GM06990 (cell line): ENCODE measurements at regions not wholly inside any gene's neighbourhood (a gene's known extent, or its start where the extent isn't known, plus 50 kb on each side); places are given as distances from the start of the nearest gene placed in this dataset.

Experiments used
- DNase-seq: peaks from one replicate; pipeline ENCODE4 v3.0.0-alpha.2; 2011; ENCODE audit not compliant: insufficient read length; ENCODE audit errors: extremely low read depth
- H3K27me3 ChIP-seq: replicated peaks from 2 replicates; pipeline ENCODE4 v1.6.0; 2011; ENCODE audit warnings: low read length; ENCODE audit not compliant: control insufficient read depth, insufficient read depth
- H3K36me3 ChIP-seq: 2 replicates; pipeline ENCODE4 v1.5.1; 2011; ENCODE audit warnings: low read length; ENCODE audit not compliant: control insufficient read depth, insufficient read depth
- H3K4me3 ChIP-seq: replicated peaks from 2 replicates; pipeline ENCODE4 v1.5.1; 2011; ENCODE audit warnings: low read depth, mild to moderate bottlenecking, control low read depth, low read length
- TF ChIP-seq, protein P1 (sequence below): IDR thresholded peaks from 2 replicates; pipeline ENCODE4 v1.5.1; 2011; ENCODE audit warnings: low read length, control low read depth, mild to moderate bottlenecking, inconsistent platforms; ENCODE audit not compliant: insufficient read depth, poor library complexity, severe bottlenecking

GRCh38 chr4:124426279-124426678 lies 286.3 kb downstream of the ANKRD50 start:
- TF ChIP-seq, protein P1, sequence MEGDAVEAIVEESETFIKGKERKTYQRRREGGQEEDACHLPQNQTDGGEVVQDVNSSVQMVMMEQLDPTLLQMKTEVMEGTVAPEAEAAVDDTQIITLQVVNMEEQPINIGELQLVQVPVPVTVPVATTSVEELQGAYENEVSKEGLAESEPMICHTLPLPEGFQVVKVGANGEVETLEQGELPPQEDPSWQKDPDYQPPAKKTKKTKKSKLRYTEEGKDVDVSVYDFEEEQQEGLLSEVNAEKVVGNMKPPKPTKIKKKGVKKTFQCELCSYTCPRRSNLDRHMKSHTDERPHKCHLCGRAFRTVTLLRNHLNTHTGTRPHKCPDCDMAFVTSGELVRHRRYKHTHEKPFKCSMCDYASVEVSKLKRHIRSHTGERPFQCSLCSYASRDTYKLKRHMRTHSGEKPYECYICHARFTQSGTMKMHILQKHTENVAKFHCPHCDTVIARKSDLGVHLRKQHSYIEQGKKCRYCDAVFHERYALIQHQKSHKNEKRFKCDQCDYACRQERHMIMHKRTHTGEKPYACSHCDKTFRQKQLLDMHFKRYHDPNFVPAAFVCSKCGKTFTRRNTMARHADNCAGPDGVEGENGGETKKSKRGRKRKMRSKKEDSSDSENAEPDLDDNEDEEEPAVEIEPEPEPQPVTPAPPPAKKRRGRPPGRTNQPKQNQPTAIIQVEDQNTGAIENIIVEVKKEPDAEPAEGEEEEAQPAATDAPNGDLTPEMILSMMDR, result no peak
- H3K27me3 ChIP-seq, result no peaks in the 10 kb centered on the region
- no peak overlapping the region for H3K4me3 ChIP-seq
- no peaks in the 10 kb centered on the region for H3K36me3 ChIP-seq
- DNase-seq, result no peak

DNA sequence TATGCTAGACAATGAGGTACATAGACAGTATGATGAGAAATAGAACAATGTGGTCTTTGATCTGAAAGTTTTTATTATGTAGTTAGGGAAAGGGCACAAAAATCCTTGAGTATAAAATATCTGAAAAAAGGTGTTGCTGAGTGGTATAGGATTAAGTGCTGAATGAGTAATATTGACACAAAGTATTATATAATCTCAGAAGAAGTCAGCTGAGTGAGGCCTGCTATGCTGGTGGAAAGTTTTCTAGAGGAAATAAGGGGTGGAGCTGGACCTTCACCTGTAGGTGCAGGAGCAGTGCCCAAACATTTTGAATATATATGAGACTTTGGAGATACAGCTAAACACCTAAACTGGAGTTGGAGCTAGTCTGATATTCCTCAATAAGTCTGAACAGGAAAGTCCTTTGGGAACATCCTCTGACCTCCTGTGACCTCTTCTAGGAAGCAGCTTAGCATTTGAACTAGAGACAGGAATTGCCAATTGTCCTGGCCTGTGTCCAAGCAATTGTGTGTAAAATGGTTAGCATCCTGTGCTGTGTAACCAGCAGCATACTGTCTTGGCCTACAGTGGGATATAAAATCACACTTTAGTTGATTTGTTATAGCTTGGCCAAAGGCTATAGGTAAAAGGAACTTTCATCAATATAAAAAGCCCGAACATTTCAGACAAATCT lies 285.3 kb downstream of the ANKRD50 start:
- TF ChIP-seq, protein P1, result no peak
- no peaks in the 10 kb centered on the region for H3K36me3 ChIP-seq
- no peak for DNase-seq
- no peaks in the 10 kb centered on the region for H3K27me3 ChIP-seq
- no peak overlapping the region for H3K4me3 ChIP-seq

DNA sequence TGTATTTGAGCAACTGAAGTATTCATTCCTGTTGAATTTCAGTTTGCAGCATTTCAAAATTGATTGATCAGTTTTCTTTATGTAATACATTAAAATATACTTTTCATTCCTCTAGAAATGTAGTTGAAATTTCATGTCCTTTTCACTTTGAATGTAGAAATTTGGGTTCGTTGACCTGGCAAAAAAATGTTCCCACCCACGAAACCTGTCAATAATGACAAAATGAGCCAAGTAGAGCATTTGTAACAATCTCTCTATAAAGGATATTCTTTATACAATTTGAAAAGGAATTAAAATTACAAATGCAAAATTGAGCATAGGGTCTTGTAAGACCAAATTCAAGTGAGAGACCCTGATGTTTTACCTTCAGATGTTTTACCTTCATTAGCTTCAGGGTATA lies 283.9 kb downstream of the ANKRD50 start:
- Histone ChIP-seq H3K4me3 (no peak overlapping the region), H3K36me3 (no peaks in the 10 kb centered on the region), H3K27me3 (no peaks in the 10 kb centered on the region)
- no peak for DNase-seq
- TF ChIP-seq, protein P1, result no peak

GRCh38 chr4:124429746-124430250 lies 282.7 kb downstream of the ANKRD50 start:
- TF ChIP-seq, protein P1, result no peak
- Histone ChIP-seq H3K36me3 (no peaks in the 10 kb centered on the region), H3K4me3 (no peak overlapping the region), H3K27me3 (no peaks in the 10 kb centered on the region)
- no peak for DNase-seq

DNA sequence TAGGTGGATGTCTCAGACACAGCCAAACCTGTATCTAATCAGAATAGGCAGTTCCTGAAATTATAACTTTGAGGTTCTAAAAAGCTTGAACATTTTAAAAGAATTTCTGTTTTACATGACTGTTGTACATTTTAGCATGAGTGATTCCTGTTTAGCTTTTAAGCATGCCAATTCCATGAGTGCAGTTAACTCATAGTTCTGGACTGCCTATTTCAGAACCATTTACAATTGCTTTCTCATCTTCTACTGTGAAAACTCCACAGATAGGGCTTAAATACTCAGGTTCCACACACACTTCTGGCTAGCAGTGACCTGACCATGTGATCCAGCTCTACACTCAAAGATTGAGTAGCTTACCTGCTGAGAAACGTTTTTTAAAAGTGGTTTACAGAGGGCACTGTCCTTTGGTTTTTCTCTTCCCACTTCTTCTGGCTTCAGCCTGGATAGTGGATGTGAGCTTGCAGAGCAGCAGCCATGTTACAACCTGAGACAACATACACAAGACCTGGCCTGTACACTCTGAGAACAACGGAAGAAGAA lies 280.8 kb downstream of the ANKRD50 start:
- DNase-seq, result no peak
- TF ChIP-seq, protein P1, result no peak
- no peaks in the 10 kb centered on the region for H3K36me3 ChIP-seq
- H3K4me3 ChIP-seq, result no peak overlapping the region
- no peaks in the 10 kb centered on the region for H3K27me3 ChIP-seq
